ENCODE measurements at regions not wholly inside any gene's neighbourhood (a gene's known extent, or its start where the extent isn't known, plus 50 kb on each side); places are given as distances from the start of the nearest gene placed in this dataset.

- intact Hi-C loops (cut with micrococcal nuclease) (no loop called here), dilution Hi-C loops (cut with MboI; ENCODE audit: extremely low pct_ligation_motif_present, low sequenced_read_pairs) (no loop called here)
- Histone ChIP-seq H3K27ac (ENCODE audit: insufficient read depth, low read depth, low read length) (no peak overlapping the region), H3K4me1 (ENCODE audit: control insufficient read depth, extremely low read depth, insufficient read depth, low read length) (no peaks in the 10 kb centered on the region), H3K4me3 (replicated peaks in 1 of 3; ENCODE audit: insufficient read depth in 1 of 3, low read depth in 1 of 3, low read length in 3 of 3) (no peak overlapping the region), H3K9me3 (replicated peaks; ENCODE audit: control insufficient read depth, insufficient read depth, low read length) (no peaks in the 10 kb centered on the region), H3K27me3 (ENCODE audit: control insufficient read depth in 2 of 2, insufficient read depth in 2 of 2, low read length in 2 of 2) (peaks cover 13 to 15% of the 10 kb centered on the region in 2 experiments), H3K4me2 (ENCODE audit: insufficient read depth, low read length) (no peak overlapping the region), H3K9ac (replicated peaks; ENCODE audit: extremely low read depth, insufficient read depth, low read length) (no peak overlapping the region), H3K79me2 (ENCODE audit: control insufficient read depth, insufficient read depth, low read length) (no peaks in the 10 kb centered on the region), H2AFZ (ENCODE audit: low read depth, low read length) (no peak overlapping the region), H3K36me3 (ENCODE audit: control insufficient read depth in 2 of 2, extremely low read depth in 1 of 2, insufficient read depth in 2 of 2, low read length in 2 of 2) (no peaks in the 10 kb centered on the region), H3K9me1 (replicated peaks; ENCODE audit: control insufficient read depth, extremely low read depth, insufficient read depth, low read length) (no peaks in the 10 kb centered on the region), H4K20me1 (replicated peaks; ENCODE audit: control insufficient read depth, extremely low read depth, insufficient read depth, low read length) (no peaks in the 10 kb centered on the region)
- FAIRE-seq (no peak), DNase-seq (ENCODE audit: low read depth, low spot score) (no peak)
- TF ChIP-seq EZH2 (IDR thresholded peaks at IDR 0.05; ENCODE audit: borderline replicate concordance, low read depth, low read length, severe bottlenecking) (no peak), JUN (IDR thresholded peaks at IDR 0.05; ENCODE audit: borderline replicate concordance, insufficient read depth, insufficient read length, low read depth) (no peak), MYC (IDR thresholded peaks at IDR 0.05; ENCODE audit: low read depth, low read length) (no peak)
- no TSS peak for BruUV-seq (replicated peaks)
- POLR2A ChIA-PET = no interaction called here
- CTCF ChIA-PET = interaction anchor here (0.6 to 0.9 kb wide), 2 partner anchors 13 to 101 kb away, joined by 3 to 4 read pairs; no protein-coding TSS in a partner anchor
These were observed 82.8 kb upstream of the BCL2L14 start for GRCh38 chr12:11987901-11988300.

- Histone ChIP-seq H3K9me3 (replicated peaks; ENCODE audit: control insufficient read depth, insufficient read depth, low read length) (no peaks in the 10 kb centered on the region), H2AFZ (ENCODE audit: low read depth, low read length) (no peak overlapping the region), H4K20me1 (replicated peaks; ENCODE audit: control insufficient read depth, extremely low read depth, insufficient read depth, low read length) (no peaks in the 10 kb centered on the region), H3K4me1 (ENCODE audit: control insufficient read depth, extremely low read depth, insufficient read depth, low read length) (no peaks in the 10 kb centered on the region), H3K4me2 (ENCODE audit: insufficient read depth, low read length) (no peak overlapping the region), H3K36me3 (ENCODE audit: control insufficient read depth in 2 of 2, extremely low read depth in 1 of 2, insufficient read depth in 2 of 2, low read length in 2 of 2) (no peaks in the 10 kb centered on the region), H3K9ac (replicated peaks; ENCODE audit: extremely low read depth, insufficient read depth, low read length) (no peak overlapping the region), H3K4me3 (replicated peaks in 1 of 3; ENCODE audit: insufficient read depth in 1 of 3, low read depth in 1 of 3, low read length in 3 of 3) (no peak overlapping the region), H3K79me2 (ENCODE audit: control insufficient read depth, insufficient read depth, low read length) (no peaks in the 10 kb centered on the region), H3K27ac (ENCODE audit: insufficient read depth, low read depth, low read length) (no peak overlapping the region), H3K9me1 (replicated peaks; ENCODE audit: control insufficient read depth, extremely low read depth, insufficient read depth, low read length) (no peaks in the 10 kb centered on the region), H3K27me3 (ENCODE audit: control insufficient read depth in 2 of 2, insufficient read depth in 2 of 2, low read length in 2 of 2) (peaks cover 0 to 8% of the 10 kb centered on the region in 2 experiments)
- intact Hi-C loops (cut with micrococcal nuclease) (no loop called here), dilution Hi-C loops (cut with MboI; ENCODE audit: extremely low pct_ligation_motif_present, low sequenced_read_pairs) (no loop called here)
- no peak for FAIRE-seq
- TF ChIP-seq POLR2AphosphoS5 (IDR thresholded peaks at IDR 0.05; ENCODE audit: insufficient read depth, low read depth, low read length) (no peak), EZH2 (IDR thresholded peaks at IDR 0.05; ENCODE audit: borderline replicate concordance, low read depth, low read length, severe bottlenecking) (no peak), MYC (IDR thresholded peaks at IDR 0.05; ENCODE audit: low read depth, low read length) (no peak), GATA2 (IDR thresholded peaks at IDR 0.05; ENCODE audit: insufficient read depth, insufficient read length, low read depth, low read length) (no peak), CTCF (IDR thresholded peaks at IDR 0.05; ENCODE audit: extremely low read depth in 1 of 2, insufficient read depth in 1 of 2, low read depth in 1 of 2, low read length in 2 of 2) (no peak), JUN (IDR thresholded peaks at IDR 0.05; ENCODE audit: borderline replicate concordance, insufficient read depth, insufficient read length, low read depth) (no peak), POLR2A (IDR thresholded peaks at IDR 0.05; ENCODE audit: low read depth, low read length) (no peak), MAX (IDR thresholded peaks at IDR 0.05; ENCODE audit: insufficient read depth, insufficient read length) (no peak), FOS (IDR thresholded peaks at IDR 0.05; ENCODE audit: borderline replicate concordance, insufficient read depth, low read length) (no peak)
- DNase-seq (ENCODE audit: low read depth, low spot score) = no peak
- BruUV-seq (replicated peaks) = no TSS peak
- POLR2A ChIA-PET = no interaction called here
- CTCF ChIA-PET = no interaction called here
These were observed 79.1 kb upstream of the BCL2L14 start for GRCh38 chr12:11991604-11992003.
